T-helper 2 cell treated with Interferon-gamma antibody and Interleukin-4, amounts not matched to agents 5 μg/mL and 100 μg/mL, for 36 hours (primary cell): ENCODE measurements at regions not wholly inside any gene's neighbourhood (a gene's known extent, or its start where the extent isn't known, plus 50 kb on each side); places are given as distances from the start of the nearest gene placed in this dataset.

Source experiments
- DNase-seq: peaks from one replicate; pipeline ENCODE4 v3.0.0; 2021; ENCODE audit warnings: low spot score
- H3K27ac Mint-ChIP-seq: one replicate; pipeline ENCODE4 v1.8.0; 2021; ENCODE audit warnings: mild to moderate bottlenecking, mixed read lengths
- H3K27me3 Mint-ChIP-seq: one replicate; pipeline ENCODE4 v1.8.0; 2021; ENCODE audit warnings: low read depth, mixed read lengths
- H3K36me3 Mint-ChIP-seq: one replicate; pipeline ENCODE4 v1.8.0; 2021; ENCODE audit warnings: low read depth, mixed read lengths
- H3K4me1 Mint-ChIP-seq: one replicate; pipeline ENCODE4 v1.8.0; 2021; ENCODE audit warnings: low read depth, mixed read lengths
- H3K4me3 Mint-ChIP-seq: one replicate; pipeline ENCODE4 v1.8.0; 2022; ENCODE audit warnings: mild to moderate bottlenecking, moderate library complexity, mixed read lengths
- H3K9me3 Mint-ChIP-seq: one replicate; pipeline ENCODE4 v1.8.0; 2021; ENCODE audit warnings: mixed read lengths

GRCh38 chr2:193527146-193527545, 1332.4 kb upstream of the TMEFF2 start:
- Mint-ChIP-seq H3K36me3 (no peaks in the 10 kb centered on the region), H3K4me1 (no peaks in the 10 kb centered on the region), H3K9me3 (no peaks in the 10 kb centered on the region), H3K4me3 (no peak overlapping the region), H3K27ac (no peak overlapping the region), H3K27me3 (no peaks in the 10 kb centered on the region)
- no peak for DNase-seq

GRCh38 chr2:193523662-193524061, 1328.9 kb upstream of the TMEFF2 start:
- Mint-ChIP-seq H3K4me1 (no peaks in the 10 kb centered on the region), H3K27ac (no peak overlapping the region), H3K9me3 (no peaks in the 10 kb centered on the region), H3K4me3 (no peak overlapping the region), H3K27me3 (no peaks in the 10 kb centered on the region), H3K36me3 (no peaks in the 10 kb centered on the region)
- DNase-seq, result no peak

GRCh38 chr2:193521523-193521922, 1326.8 kb upstream of the TMEFF2 start:
- no peaks in the 10 kb centered on the region for H3K4me1 Mint-ChIP-seq
- H3K27ac Mint-ChIP-seq, result no peak overlapping the region
- no peak overlapping the region for H3K4me3 Mint-ChIP-seq
- H3K9me3 Mint-ChIP-seq, result no peaks in the 10 kb centered on the region
- no peaks in the 10 kb centered on the region for H3K36me3 Mint-ChIP-seq
- H3K27me3 Mint-ChIP-seq, result no peaks in the 10 kb centered on the region
- DNase-seq, result no peak

- Mint-ChIP-seq H3K4me1 (no peaks in the 10 kb centered on the region), H3K27me3 (no peaks in the 10 kb centered on the region), H3K27ac (no peak overlapping the region), H3K36me3 (no peaks in the 10 kb centered on the region), H3K9me3 (no peaks in the 10 kb centered on the region), H3K4me3 (no peak overlapping the region)
- no peak for DNase-seq
Measured at GRCh38 chr2:193520709-193521458, 1326.2 kb upstream of the TMEFF2 start.

GRCh38 chr2:193518041-193518817, 1323.5 kb upstream of the TMEFF2 start:
- Mint-ChIP-seq H3K4me1 (no peaks in the 10 kb centered on the region), H3K27me3 (no peaks in the 10 kb centered on the region), H3K36me3 (no peaks in the 10 kb centered on the region), H3K27ac (no peak overlapping the region), H3K9me3 (no peaks in the 10 kb centered on the region), H3K4me3 (no peak overlapping the region)
- DNase-seq, result no peak

- Mint-ChIP-seq H3K4me1 (no peaks in the 10 kb centered on the region), H3K9me3 (no peaks in the 10 kb centered on the region), H3K4me3 (no peak overlapping the region), H3K27me3 (no peaks in the 10 kb centered on the region), H3K36me3 (no peaks in the 10 kb centered on the region), H3K27ac (no peak overlapping the region)
- no peak for DNase-seq
Measured at GRCh38 chr2:193517615-193518014, 1322.9 kb upstream of the TMEFF2 start.

- Mint-ChIP-seq H3K9me3 (no peaks in the 10 kb centered on the region), H3K36me3 (no peaks in the 10 kb centered on the region), H3K27me3 (no peaks in the 10 kb centered on the region), H3K4me3 (no peak overlapping the region), H3K4me1 (no peaks in the 10 kb centered on the region), H3K27ac (no peak overlapping the region)
- DNase-seq, result no peak
Measured at GRCh38 chr2:193506035-193506434, 1311.3 kb upstream of the TMEFF2 start.

- DNase-seq, result no peak
- Mint-ChIP-seq H3K27me3 (no peaks in the 10 kb centered on the region), H3K4me3 (no peak overlapping the region), H3K27ac (no peak overlapping the region), H3K4me1 (no peaks in the 10 kb centered on the region), H3K9me3 (no peaks in the 10 kb centered on the region), H3K36me3 (no peaks in the 10 kb centered on the region)
Measured at GRCh38 chr2:193505620-193506019, 1310.9 kb upstream of the TMEFF2 start.

GRCh38 chr2:193502363-193503035, 1307.8 kb upstream of the TMEFF2 start:
- Mint-ChIP-seq H3K27ac (no peak overlapping the region), H3K4me1 (no peaks in the 10 kb centered on the region), H3K4me3 (no peak overlapping the region), H3K36me3 (no peaks in the 10 kb centered on the region), H3K27me3 (no peaks in the 10 kb centered on the region), H3K9me3 (no peaks in the 10 kb centered on the region)
- no peak for DNase-seq

GRCh38 chr2:193496786-193497185, 1302.1 kb upstream of the TMEFF2 start:
- Mint-ChIP-seq H3K4me3 (no peak overlapping the region), H3K36me3 (no peaks in the 10 kb centered on the region), H3K27ac (no peak overlapping the region), H3K4me1 (no peaks in the 10 kb centered on the region), H3K9me3 (no peaks in the 10 kb centered on the region), H3K27me3 (no peaks in the 10 kb centered on the region)
- no peak for DNase-seq

- Mint-ChIP-seq H3K4me3 (no peak overlapping the region), H3K9me3 (no peaks in the 10 kb centered on the region)
Measured at GRCh38 chr2:193482557-193482956, 1287.8 kb upstream of the TMEFF2 start.

GRCh38 chr2:193480187-193480586, 1285.5 kb upstream of the TMEFF2 start:
- no peak overlapping the region for H3K27ac Mint-ChIP-seq
- no peaks in the 10 kb centered on the region for H3K9me3 Mint-ChIP-seq
- H3K36me3 Mint-ChIP-seq, result no peaks in the 10 kb centered on the region
- H3K4me3 Mint-ChIP-seq, result no peak overlapping the region
- H3K27me3 Mint-ChIP-seq, result no peaks in the 10 kb centered on the region
- H3K4me1 Mint-ChIP-seq, result no peaks in the 10 kb centered on the region
- no peak for DNase-seq

More at GRCh38 chr2:193482557-193482956, 1287.8 kb upstream of the TMEFF2 start:
- Mint-ChIP-seq H3K4me1 (no peaks in the 10 kb centered on the region), H3K36me3 (no peaks in the 10 kb centered on the region), H3K27me3 (no peaks in the 10 kb centered on the region), H3K27ac (no peak overlapping the region)
- no peak for DNase-seq

- Mint-ChIP-seq H3K4me3 (no peak overlapping the region), H3K27ac (no peak overlapping the region), H3K9me3 (no peaks in the 10 kb centered on the region), H3K27me3 (no peaks in the 10 kb centered on the region), H3K36me3 (no peaks in the 10 kb centered on the region), H3K4me1 (no peaks in the 10 kb centered on the region)
- no peak for DNase-seq
Measured at GRCh38 chr2:193476171-193476800, 1281.6 kb upstream of the TMEFF2 start.

GRCh38 chr2:193475038-193475437, 1280.3 kb upstream of the TMEFF2 start:
- H3K4me3 Mint-ChIP-seq, result no peak overlapping the region
- no peak for DNase-seq
- no peaks in the 10 kb centered on the region for H3K27me3 Mint-ChIP-seq
- no peaks in the 10 kb centered on the region for H3K9me3 Mint-ChIP-seq
- H3K36me3 Mint-ChIP-seq, result no peaks in the 10 kb centered on the region
- no peak overlapping the region for H3K27ac Mint-ChIP-seq
- H3K4me1 Mint-ChIP-seq, result no peaks in the 10 kb centered on the region
